ENCODE measurements at regions not wholly inside any gene's neighbourhood (a gene's known extent, or its start where the extent isn't known, plus 50 kb on each side); places are given as distances from the start of the nearest gene placed in this dataset.

GRCh38 chr13:75132701-75133695 lies 349.0 kb downstream of the TBC1D4 start:
- no peak for DNase-seq (ENCODE audit: low spot score in 2 of 2)
- no peaks in the 10 kb centered on the region for H3K36me3 ChIP-seq
- intact Hi-C loops (cut with DNase I; ENCODE audit: low total_unique reads), result no loop called here
- H3K9me3 ChIP-seq, result peaks cover 0 to 12% of the 10 kb centered on the region in 2 donors
- TF ChIP-seq CTCF (IDR thresholded peaks at IDR 0.05) (no peak), POLR2A (IDR thresholded peaks at IDR 0.05) (no peak), POLR2AphosphoS5 (IDR thresholded peaks at IDR 0.05) (no peak)
- H3K27me3 ChIP-seq, result no peaks in the 10 kb centered on the region
- H3K4me1 ChIP-seq, result no peaks in the 10 kb centered on the region
- no peak overlapping the region for H3K4me3 ChIP-seq
- H3K27ac ChIP-seq, result no peak overlapping the region

- H3K4me3 ChIP-seq, result no peak overlapping the region
- no peak for DNase-seq (ENCODE audit: low spot score in 2 of 2)
- peaks cover 0 to under 1% of the 10 kb centered on the region in 2 donors for H3K9me3 ChIP-seq
- no peak overlapping the region for H3K27ac ChIP-seq
- H3K36me3 ChIP-seq, result no peaks in the 10 kb centered on the region
- no peaks in the 10 kb centered on the region for H3K4me1 ChIP-seq
- no peak for TF ChIP-seq POLR2A (IDR thresholded peaks at IDR 0.05)
- TF ChIP-seq CTCF (IDR thresholded peaks at IDR 0.05), result no peak
- no peak for TF ChIP-seq POLR2AphosphoS5 (IDR thresholded peaks at IDR 0.05)
- intact Hi-C loops (cut with DNase I; ENCODE audit: low total_unique reads), result loop anchor here (2.0 kb wide), 1 partner anchor 63 kb away; no protein-coding TSS in a partner anchor
- no peaks in the 10 kb centered on the region for H3K27me3 ChIP-seq
Measured at GRCh38 chr13:75129331-75129730, 352.6 kb downstream of the TBC1D4 start.

- Histone ChIP-seq H3K9me3 (peaks cover 0 to 11% of the 10 kb centered on the region in 2 donors), H3K36me3 (no peaks in the 10 kb centered on the region), H3K4me3 (no peak overlapping the region), H3K27me3 (no peaks in the 10 kb centered on the region), H3K4me1 (no peaks in the 10 kb centered on the region), H3K27ac (no peak overlapping the region)
- no peak for TF ChIP-seq POLR2A (IDR thresholded peaks at IDR 0.05)
- TF ChIP-seq POLR2AphosphoS5 (IDR thresholded peaks at IDR 0.05), result no peak
- no peak for TF ChIP-seq CTCF (IDR thresholded peaks at IDR 0.05)
- intact Hi-C loops (cut with DNase I; ENCODE audit: low total_unique reads), result no loop called here
- DNase-seq (ENCODE audit: low spot score in 2 of 2), result no peak
Measured at GRCh38 chr13:75124415-75124814, 357.6 kb downstream of the TBC1D4 start.

- no peak for TF ChIP-seq POLR2AphosphoS5 (IDR thresholded peaks at IDR 0.05)
- no peak for TF ChIP-seq CTCF (IDR thresholded peaks at IDR 0.05)
- no peak for TF ChIP-seq POLR2A (IDR thresholded peaks at IDR 0.05)
- no peaks in the 10 kb centered on the region for H3K36me3 ChIP-seq
- intact Hi-C loops (cut with DNase I; ENCODE audit: low total_unique reads), result no loop called here
- peaks cover 0 to 11% of the 10 kb centered on the region in 2 donors for H3K9me3 ChIP-seq
- no peak for DNase-seq (ENCODE audit: low spot score in 2 of 2)
- no peak overlapping the region for H3K4me3 ChIP-seq
- no peaks in the 10 kb centered on the region for H3K4me1 ChIP-seq
- H3K27me3 ChIP-seq, result no peaks in the 10 kb centered on the region
- H3K27ac ChIP-seq, result no peak overlapping the region
Measured at GRCh38 chr13:75123428-75123827, 358.5 kb downstream of the TBC1D4 start.

GRCh38 chr13:75120085-75120484 lies 361.9 kb downstream of the TBC1D4 start:
- no peaks in the 10 kb centered on the region for H3K4me1 ChIP-seq
- no peaks in the 10 kb centered on the region for H3K27me3 ChIP-seq
- DNase-seq (ENCODE audit: low spot score in 2 of 2), result no peak
- no peak overlapping the region for H3K27ac ChIP-seq
- no peaks in the 10 kb centered on the region for H3K36me3 ChIP-seq
- peaks cover 0 to 11% of the 10 kb centered on the region in 2 donors for H3K9me3 ChIP-seq
- intact Hi-C loops (cut with DNase I; ENCODE audit: low total_unique reads), result no loop called here
- H3K4me3 ChIP-seq, result no peak overlapping the region
- TF ChIP-seq POLR2A (IDR thresholded peaks at IDR 0.05), result no peak
- TF ChIP-seq CTCF (IDR thresholded peaks at IDR 0.05), result no peak
- no peak for TF ChIP-seq POLR2AphosphoS5 (IDR thresholded peaks at IDR 0.05)

Data from breast epithelium (tissue), 4 donors.